Stimulated activated CD4-positive, alpha-beta T cell treated with anti-CD3 and anti-CD28 coated beads, Interleukin-1b, Interleukin-23, amount 100 ng/mL, for 24 hours (primary cell): ENCODE measurements at regions not wholly inside any gene's neighbourhood (a gene's known extent, or its start where the extent isn't known, plus 50 kb on each side); places are given as distances from the start of the nearest gene placed in this dataset.
"Not testable (repeated sequence)": the region's sequence is repeated elsewhere in the genome, so short reads cannot be mapped to it uniquely, and the experiment has no call there.

Experiments
- DNase-seq, 4 experiments: peaks; one replicate each; pipeline ENCODE4 v3.0.0-alpha.2; 2020; ENCODE audit warnings: low read depth in 4 of 4, low spot score in 1 of 4

GRCh38 chr9:20240498-20240897 lies 381.8 kb downstream of the MLLT3 start:
- no peak for DNase-seq

GRCh38 chr9:20238921-20239320 lies 383.4 kb downstream of the MLLT3 start:
- no peak for DNase-seq

- DNase-seq: no peak
Measured at GRCh38 chr9:20237686-20238085, 384.6 kb downstream of the MLLT3 start.

GRCh38 chr9:20236676-20237075 lies 385.6 kb downstream of the MLLT3 start:
- DNase-seq: no peak

- not testable (repeated sequence) for DNase-seq
Measured at GRCh38 chr9:20235206-20235605, 387.1 kb downstream of the MLLT3 start.

GRCh38 chr9:20228096-20228495 lies 394.2 kb downstream of the MLLT3 start:
- no peak for DNase-seq

- no peak for DNase-seq
Measured at GRCh38 chr9:20227166-20227874, 395.0 kb downstream of the MLLT3 start.

GRCh38 chr9:20226345-20226744 lies 396.0 kb downstream of the MLLT3 start:
- no peak for DNase-seq

- DNase-seq: no peak
Measured at GRCh38 chr9:20225826-20226225, 396.5 kb downstream of the MLLT3 start.

- DNase-seq: no peak
Measured at GRCh38 chr9:20224756-20225155, 397.5 kb downstream of the MLLT3 start.

- DNase-seq: no peak
Measured at GRCh38 chr9:20220286-20220685, 402.0 kb downstream of the MLLT3 start.

GRCh38 chr9:20219437-20219836 lies 402.9 kb downstream of the MLLT3 start:
- DNase-seq: no peak

- no peak for DNase-seq
Measured at GRCh38 chr9:20217596-20217995, 404.7 kb downstream of the MLLT3 start.

- DNase-seq: no peak
Measured at GRCh38 chr9:20216438-20216837, 405.9 kb downstream of the MLLT3 start.

GRCh38 chr9:20215552-20215951 lies 406.7 kb downstream of the MLLT3 start:
- DNase-seq: no peak

- DNase-seq: no peak
Measured at GRCh38 chr9:20212806-20213205, 409.5 kb downstream of the MLLT3 start.

GRCh38 chr9:20209391-20210340 lies 412.6 kb downstream of the MLLT3 start:
- DNase-seq: peak in 2 of 4 experiments; percentile 17 to 49

GRCh38 chr9:20208961-20209371 lies 413.3 kb downstream of the MLLT3 start:
- no peak for DNase-seq

- DNase-seq: no peak
Measured at GRCh38 chr9:20208226-20208625, 414.1 kb downstream of the MLLT3 start.

GRCh38 chr9:20207176-20207575 lies 415.1 kb downstream of the MLLT3 start:
- DNase-seq: no peak

- DNase-seq: no peak
Measured at GRCh38 chr9:20205821-20206220, 416.5 kb downstream of the MLLT3 start.

GRCh38 chr9:20200991-20201431 lies 412.2 kb upstream of the SLC24A2 start:
- no peak for DNase-seq
